HCT116 (cell line): ENCODE measurements at regions not wholly inside any gene's neighbourhood (a gene's known extent, or its start where the extent isn't known, plus 50 kb on each side); places are given as distances from the start of the nearest gene placed in this dataset.

ENCODE experiments used
- ATAC-seq: fragments of 200-7000 bp; cut with Tn5 transposase; 2 replicates; pipeline ENCODE4 v1.9.1; 2020; ENCODE audit warnings: mild to moderate bottlenecking, moderate library complexity
- BruUV-seq: library from RNA; stranded (reverse); fragments of 400-500 nt; replicated peaks from 2 replicates; lab custom pipeline; 2021; lab: Mats Ljungman, UMichigan
- CTCF ChIA-PET: fragments of 300-600 bp; sonication (Branson Sonifier 250); formaldehyde crosslinking; loops from one replicate; lab custom pipeline; 2021; ENCODE audit warnings: antibody characterized with exemption; lab: Charles Lee
- POLR2A ChIA-PET: fragments of 300-600, 350-600 bp; sonication (Branson Sonifier 250); formaldehyde crosslinking; loops from one replicate; lab custom pipeline; 2021; ENCODE audit warnings: antibody characterized with exemption; lab: Charles Lee
- RAD21 ChIA-PET, 2 experiments: fragments of 300-600 bp; sonication (Branson Sonifier 250); formaldehyde crosslinking; loops; one replicate each; lab custom pipeline; 2023; ENCODE audit warnings: low total read pairs in 2 of 2; ENCODE audit not compliant: uncharacterized antibody in 2 of 2, unreplicated experiment in 2 of 2, low non-redundant PET in 1 of 2; lab: Charles Lee
- DNase-seq: peaks from one replicate; pipeline ENCODE4 v3.0.0-alpha.2; 2010; ENCODE audit warnings: low read depth, low spot score
- H2AFZ ChIP-seq: fragments of 200-600 bp; shearing (Covaris generic), sonication (generic); 2 replicates; pipeline ENCODE4 v1.6.1; 2017; ENCODE audit warnings: low read depth, mixed run types, mixed read lengths, antibody characterized with exemption, low read length; ENCODE audit not compliant: poor library complexity, severe bottlenecking
- H3K27ac ChIP-seq: 2 replicates; pipeline ENCODE4 v1.5.1; 2012; ENCODE audit warnings: low read depth, low read length
- H3K27me3 ChIP-seq: fragments of 200-600 bp; sonication (generic); 2 replicates; pipeline ENCODE4 v1.6.1; 2016; ENCODE audit warnings: mixed run types, low read length, mixed read lengths; ENCODE audit not compliant: insufficient read depth
- H3K36me3 ChIP-seq, 2 experiments: fragments of 200-500 bp in 1 of 2; fragments of 200-600 bp in 1 of 2; sonication (Bioruptor generic) in 1 of 2; sonication (generic) in 1 of 2; 2 replicates each; pipeline versions ENCODE4 v1.5.1 to v1.6.1; 2014 to 2016; ENCODE audit warnings: low read length in 2 of 2, inconsistent platforms in 1 of 2, mixed read lengths in 1 of 2, mixed run types in 1 of 2; ENCODE audit not compliant: insufficient read depth in 2 of 2, control insufficient read depth in 1 of 2
- H3K4me1 ChIP-seq, 2 experiments: fragments of 200-600 bp in 1 of 2; sonication (generic) in 1 of 2; 2 replicates each; pipeline versions ENCODE4 v1.5.1 to v1.6.1; 2012 to 2017; ENCODE audit warnings: low read length in 2 of 2, inconsistent platforms in 1 of 2, mild to moderate bottlenecking in 1 of 2, mixed read lengths in 1 of 2, mixed run types in 1 of 2, moderate library complexity in 1 of 2; ENCODE audit not compliant: insufficient read depth in 2 of 2, control insufficient read depth in 1 of 2
- H3K4me2 ChIP-seq: fragments of 200-600 bp; sonication (generic); 2 replicates; pipeline ENCODE4 v1.6.1; 2017; ENCODE audit warnings: mixed run types, low read length, mixed read lengths
- H3K4me3 ChIP-seq, 2 experiments: fragments of 200-600 bp in 1 of 2; sonication (generic) in 1 of 2; replicated peaks in 1 of 2; 2 replicates each; pipeline ENCODE4 v1.5.1; 2011 to 2016; ENCODE audit warnings: low read length in 2 of 2, control low read depth in 1 of 2, low read depth in 1 of 2, mild to moderate bottlenecking in 1 of 2, mixed read lengths in 1 of 2, mixed run types in 1 of 2
- H3K79me2 ChIP-seq: fragments of 200-600 bp; sonication (generic); 2 replicates; pipeline ENCODE4 v1.6.1; 2017; ENCODE audit warnings: mild to moderate bottlenecking, mixed run types, low read length, moderate library complexity, mixed read lengths; ENCODE audit not compliant: insufficient read depth
- H3K9ac ChIP-seq: fragments of 200-600 bp; sonication (generic); 2 replicates; pipeline ENCODE4 v1.6.1; 2016; ENCODE audit warnings: low read length, mixed read lengths
- H3K9me2 ChIP-seq: fragments of 200-600 bp; sonication (generic), shearing (Covaris generic); 2 replicates; pipeline ENCODE4 v1.6.1; 2017; ENCODE audit warnings: mixed run types, mild to moderate bottlenecking, moderate library complexity; ENCODE audit not compliant: insufficient read depth
- H3K9me3 ChIP-seq, 2 experiments: fragments of 200-500 bp in 1 of 2; fragments of 200-600 bp in 1 of 2; sonication (Bioruptor generic) in 1 of 2; sonication (generic) in 1 of 2; 2 replicates each; pipeline ENCODE4 v1.6.1; 2014 to 2017; ENCODE audit warnings: low read length in 2 of 2, mixed read lengths in 2 of 2, inconsistent platforms in 1 of 2, low read depth in 1 of 2, mild to moderate bottlenecking in 1 of 2, mixed run types in 1 of 2, moderate library complexity in 1 of 2; ENCODE audit not compliant: control insufficient read depth in 1 of 2, insufficient read depth in 1 of 2
- H4K20me1 ChIP-seq: fragments of 200-600 bp; sonication (generic), shearing (Covaris generic); 2 replicates; pipeline ENCODE4 v1.6.1; 2017; ENCODE audit warnings: mixed run types, mild to moderate bottlenecking, moderate library complexity; ENCODE audit not compliant: insufficient read depth
- CBX3 ChIP-seq: IDR thresholded peaks from 2 replicates; pipeline ENCODE4 v1.6.1; 2012; ENCODE audit warnings: low read depth
- CEBPB ChIP-seq: IDR thresholded peaks from 2 replicates; pipeline ENCODE4 v1.6.1; 2012; ENCODE audit warnings: low read depth
- EGR1 ChIP-seq: IDR thresholded peaks from 2 replicates; pipeline ENCODE4 v1.6.1; 2012; ENCODE audit warnings: low read depth
- ELF1 ChIP-seq: IDR thresholded peaks from 2 replicates; pipeline ENCODE4 v1.6.1; 2012; ENCODE audit warnings: low read depth, borderline replicate concordance
- EZH2 ChIP-seq: fragments of 200-600 bp; sonication (generic); IDR thresholded peaks from 2 replicates; pipeline ENCODE4 v1.6.1; 2017; ENCODE audit warnings: antibody characterized with exemption, mixed run types
- FOSL1 ChIP-seq: IDR thresholded peaks from 2 replicates; pipeline ENCODE4 v1.6.1; 2012; ENCODE audit warnings: low read depth
- JUND ChIP-seq: IDR thresholded peaks from 2 replicates; pipeline ENCODE4 v1.6.1; 2012
- POLR2A ChIP-seq: IDR thresholded peaks from 2 replicates; pipeline ENCODE4 v1.7.0; 2011; ENCODE audit warnings: borderline replicate concordance; ENCODE audit not compliant: insufficient read depth, insufficient read length; ENCODE audit errors: extremely low read depth
- RAD21 ChIP-seq: IDR thresholded peaks from 2 replicates; pipeline ENCODE4 v1.6.1; 2012; ENCODE audit warnings: low read depth, mild to moderate bottlenecking
- SIN3A ChIP-seq: IDR thresholded peaks from 2 replicates; pipeline ENCODE4 v1.6.1; 2012; ENCODE audit warnings: low read depth
- SP1 ChIP-seq: IDR thresholded peaks from 2 replicates; pipeline ENCODE4 v1.6.1; 2012; ENCODE audit warnings: low read depth
- SRF ChIP-seq: IDR thresholded peaks from 2 replicates; pipeline ENCODE4 v1.6.1; 2012; ENCODE audit warnings: low read depth
- YY1 ChIP-seq: IDR thresholded peaks from 2 replicates; pipeline ENCODE4 v1.6.1; 2011; ENCODE audit warnings: low read length, low read depth, moderate library complexity, mild to moderate bottlenecking; ENCODE audit not compliant: insufficient replicate concordance; ENCODE audit errors: extremely low read depth
- ZFX ChIP-seq: fragments of 450-650 bp; IDR thresholded peaks from 2 replicates; pipeline ENCODE4 v1.6.1; 2017
- ZNF274 ChIP-seq: fragments of 200-500 bp; sonication (Bioruptor generic); IDR thresholded peaks from 2 replicates; pipeline ENCODE4 v1.6.1; 2014; ENCODE audit warnings: mild to moderate bottlenecking, low read depth, low read length, inconsistent platforms
- intact Hi-C: fragments of 100-400 bp; cut with micrococcal nuclease; formaldehyde crosslinking; loops from 2 replicates; pipeline ENCODE4 v1.10.0; 2022
- TF ChIP-seq, protein P1 (sequence below): IDR thresholded peaks from 2 replicates; pipeline ENCODE4 v1.6.1; 2012
- TF ChIP-seq, protein P2 (sequence below): IDR thresholded peaks from 2 replicates; pipeline ENCODE4 v1.6.1; 2012; ENCODE audit warnings: low read depth
- TF ChIP-seq, protein P3 (sequence below), 3 experiments: fragments of 200-600 bp in 1 of 3; sonication (generic) in 1 of 3; IDR thresholded peaks in 2 of 3; conservative IDR thresholded peaks in 1 of 3; 2 replicates each; pipeline ENCODE4 v1.5.1; 2012 to 2017; ENCODE audit warnings: low read depth in 2 of 3, low read length in 2 of 3, antibody characterized with exemption in 1 of 3, borderline replicate concordance in 1 of 3, control low read depth in 1 of 3, mild to moderate bottlenecking in 1 of 3, mixed read lengths in 1 of 3, mixed run types in 1 of 3, moderate library complexity in 1 of 3; ENCODE audit not compliant: insufficient read depth in 1 of 3
- TF ChIP-seq, protein P4 (sequence below): IDR thresholded peaks from 2 replicates; pipeline ENCODE4 v1.6.1; 2012

DNA sequence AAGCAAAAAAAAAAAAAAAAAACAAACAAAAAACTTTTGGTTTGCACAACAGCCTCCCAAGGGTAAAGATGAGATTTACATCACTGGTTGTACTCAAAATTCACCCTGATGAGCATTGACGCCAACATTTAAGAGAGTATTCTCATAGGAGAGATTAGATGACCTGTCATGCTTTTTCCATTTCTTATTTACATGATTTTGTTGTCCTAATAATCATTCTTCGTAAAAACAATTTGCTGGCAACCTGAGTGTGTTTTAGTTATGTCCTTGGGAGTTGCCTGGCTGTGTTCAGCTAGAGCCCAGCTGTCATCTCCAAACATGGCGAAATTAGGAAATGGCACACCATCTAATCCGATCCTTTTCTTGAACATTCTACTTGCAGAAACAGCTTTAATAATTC lies 186.4 kb upstream of the MRPS30 start:
- Histone ChIP-seq H3K4me3 (no peak overlapping the region), H3K79me2 (no peaks in the 10 kb centered on the region), H3K4me2 (no peak overlapping the region), H3K27me3 (no peaks in the 10 kb centered on the region)
- RAD21 ChIA-PET, result no interaction called here
- intact Hi-C loops, result no loop called here
- TF ChIP-seq ZFX (no peak), CBX3 (no peak), FOSL1 (no peak), SRF (no peak), ELF1 (no peak), SP1 (no peak), POLR2A (no peak), RAD21 (no peak), YY1 (no peak), EZH2 (no peak), EGR1 (no peak), CEBPB (no peak), JUND (no peak), ZNF274 (no peak), SIN3A (no peak)
- TF ChIP-seq, protein P1, sequence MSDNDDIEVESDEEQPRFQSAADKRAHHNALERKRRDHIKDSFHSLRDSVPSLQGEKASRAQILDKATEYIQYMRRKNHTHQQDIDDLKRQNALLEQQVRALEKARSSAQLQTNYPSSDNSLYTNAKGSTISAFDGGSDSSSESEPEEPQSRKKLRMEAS, result no peak
- TF ChIP-seq, protein P2, sequence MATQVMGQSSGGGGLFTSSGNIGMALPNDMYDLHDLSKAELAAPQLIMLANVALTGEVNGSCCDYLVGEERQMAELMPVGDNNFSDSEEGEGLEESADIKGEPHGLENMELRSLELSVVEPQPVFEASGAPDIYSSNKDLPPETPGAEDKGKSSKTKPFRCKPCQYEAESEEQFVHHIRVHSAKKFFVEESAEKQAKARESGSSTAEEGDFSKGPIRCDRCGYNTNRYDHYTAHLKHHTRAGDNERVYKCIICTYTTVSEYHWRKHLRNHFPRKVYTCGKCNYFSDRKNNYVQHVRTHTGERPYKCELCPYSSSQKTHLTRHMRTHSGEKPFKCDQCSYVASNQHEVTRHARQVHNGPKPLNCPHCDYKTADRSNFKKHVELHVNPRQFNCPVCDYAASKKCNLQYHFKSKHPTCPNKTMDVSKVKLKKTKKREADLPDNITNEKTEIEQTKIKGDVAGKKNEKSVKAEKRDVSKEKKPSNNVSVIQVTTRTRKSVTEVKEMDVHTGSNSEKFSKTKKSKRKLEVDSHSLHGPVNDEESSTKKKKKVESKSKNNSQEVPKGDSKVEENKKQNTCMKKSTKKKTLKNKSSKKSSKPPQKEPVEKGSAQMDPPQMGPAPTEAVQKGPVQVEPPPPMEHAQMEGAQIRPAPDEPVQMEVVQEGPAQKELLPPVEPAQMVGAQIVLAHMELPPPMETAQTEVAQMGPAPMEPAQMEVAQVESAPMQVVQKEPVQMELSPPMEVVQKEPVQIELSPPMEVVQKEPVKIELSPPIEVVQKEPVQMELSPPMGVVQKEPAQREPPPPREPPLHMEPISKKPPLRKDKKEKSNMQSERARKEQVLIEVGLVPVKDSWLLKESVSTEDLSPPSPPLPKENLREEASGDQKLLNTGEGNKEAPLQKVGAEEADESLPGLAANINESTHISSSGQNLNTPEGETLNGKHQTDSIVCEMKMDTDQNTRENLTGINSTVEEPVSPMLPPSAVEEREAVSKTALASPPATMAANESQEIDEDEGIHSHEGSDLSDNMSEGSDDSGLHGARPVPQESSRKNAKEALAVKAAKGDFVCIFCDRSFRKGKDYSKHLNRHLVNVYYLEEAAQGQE, result no peak
- TF ChIP-seq, protein P3, sequence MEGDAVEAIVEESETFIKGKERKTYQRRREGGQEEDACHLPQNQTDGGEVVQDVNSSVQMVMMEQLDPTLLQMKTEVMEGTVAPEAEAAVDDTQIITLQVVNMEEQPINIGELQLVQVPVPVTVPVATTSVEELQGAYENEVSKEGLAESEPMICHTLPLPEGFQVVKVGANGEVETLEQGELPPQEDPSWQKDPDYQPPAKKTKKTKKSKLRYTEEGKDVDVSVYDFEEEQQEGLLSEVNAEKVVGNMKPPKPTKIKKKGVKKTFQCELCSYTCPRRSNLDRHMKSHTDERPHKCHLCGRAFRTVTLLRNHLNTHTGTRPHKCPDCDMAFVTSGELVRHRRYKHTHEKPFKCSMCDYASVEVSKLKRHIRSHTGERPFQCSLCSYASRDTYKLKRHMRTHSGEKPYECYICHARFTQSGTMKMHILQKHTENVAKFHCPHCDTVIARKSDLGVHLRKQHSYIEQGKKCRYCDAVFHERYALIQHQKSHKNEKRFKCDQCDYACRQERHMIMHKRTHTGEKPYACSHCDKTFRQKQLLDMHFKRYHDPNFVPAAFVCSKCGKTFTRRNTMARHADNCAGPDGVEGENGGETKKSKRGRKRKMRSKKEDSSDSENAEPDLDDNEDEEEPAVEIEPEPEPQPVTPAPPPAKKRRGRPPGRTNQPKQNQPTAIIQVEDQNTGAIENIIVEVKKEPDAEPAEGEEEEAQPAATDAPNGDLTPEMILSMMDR (IDR thresholded peaks at IDR 0.05 in 2 of 3, conservative IDR thresholded peaks at IDR 0.05 in 1 of 3; ENCODE audit: borderline replicate concordance in 1 of 3, insufficient read depth in 1 of 3, low read depth in 2 of 3, low read length in 2 of 3), result no peak
- TF ChIP-seq, protein P4, sequence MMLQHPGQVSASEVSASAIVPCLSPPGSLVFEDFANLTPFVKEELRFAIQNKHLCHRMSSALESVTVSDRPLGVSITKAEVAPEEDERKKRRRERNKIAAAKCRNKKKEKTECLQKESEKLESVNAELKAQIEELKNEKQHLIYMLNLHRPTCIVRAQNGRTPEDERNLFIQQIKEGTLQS, result no peak
- TF ChIP-seq, all 23 proteins: peak for 0
- Histone ChIP-seq H3K4me1 (no peaks in the 10 kb centered on the region), H3K36me3 (no peaks in the 10 kb centered on the region), H3K27ac (no peak overlapping the region), H3K9ac (no peak overlapping the region), H3K9me3 (no peaks in the 10 kb centered on the region), H2AFZ (no peak overlapping the region), H3K9me2 (no peaks in the 10 kb centered on the region), H4K20me1 (no peaks in the 10 kb centered on the region)
- DNase-seq (no peak), ATAC-seq (no peak)
- BruUV-seq, result no TSS peak
- ChIA-PET CTCF (no interaction called here), POLR2A (no interaction called here)
